ENCODE measurements at regions not wholly inside any gene's neighbourhood (a gene's known extent, or its start where the extent isn't known, plus 50 kb on each side); places are given as distances from the start of the nearest gene placed in this dataset.
"Not testable (repeated sequence)": the region's sequence is repeated elsewhere in the genome, so short reads cannot be mapped to it uniquely, and the experiment has no call there.

DNA sequence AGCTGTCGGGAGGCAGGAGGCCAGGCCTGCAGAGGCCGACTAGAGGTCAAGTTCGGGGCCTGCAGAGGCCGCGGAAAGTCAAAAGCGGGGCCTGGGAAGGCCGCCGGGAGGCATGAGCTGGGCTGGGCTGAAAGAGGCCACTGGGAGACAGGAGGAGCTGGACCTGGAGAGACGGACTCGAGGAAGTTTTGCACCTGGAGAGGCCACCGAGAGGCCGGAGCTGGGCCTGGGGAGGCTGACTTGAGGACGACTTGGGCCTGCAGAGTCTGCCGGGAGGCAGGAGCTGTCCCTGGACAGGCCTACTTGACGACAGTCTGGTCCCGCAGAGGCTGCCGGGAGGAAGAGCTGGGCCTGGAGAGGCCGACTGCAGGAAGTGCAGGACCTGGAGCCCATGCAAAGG is 310.1 kb downstream of the ZNF479 start:
- H3K4me3 Mint-ChIP-seq; H3K4me1 ChIP-seq (ENCODE audit: control insufficient read depth, insufficient read depth, low read length, poor library complexity, severe bottlenecking); H3K36me3 ChIP-seq (ENCODE audit: control insufficient read depth, insufficient read depth, low read length); ATAC-seq (ENCODE audit: low read depth in 2 of 2); H3K4me3 ChIP-seq (ENCODE audit: low read depth, low read length); DNase-seq; H3K36me3 Mint-ChIP-seq; H3K27ac Mint-ChIP-seq; H3K4me1 Mint-ChIP-seq; H3K27ac ChIP-seq (ENCODE audit: insufficient read depth, low read length, poor library complexity, severe bottlenecking); H3K27me3 ChIP-seq (ENCODE audit: control insufficient read depth, insufficient read depth, low read length); H3K27me3 Mint-ChIP-seq; H3K9me3 Mint-ChIP-seq; H3K9me3 ChIP-seq (ENCODE audit: control insufficient read depth in 2 of 2, low read length in 2 of 2): not testable (repeated sequence)

DNA sequence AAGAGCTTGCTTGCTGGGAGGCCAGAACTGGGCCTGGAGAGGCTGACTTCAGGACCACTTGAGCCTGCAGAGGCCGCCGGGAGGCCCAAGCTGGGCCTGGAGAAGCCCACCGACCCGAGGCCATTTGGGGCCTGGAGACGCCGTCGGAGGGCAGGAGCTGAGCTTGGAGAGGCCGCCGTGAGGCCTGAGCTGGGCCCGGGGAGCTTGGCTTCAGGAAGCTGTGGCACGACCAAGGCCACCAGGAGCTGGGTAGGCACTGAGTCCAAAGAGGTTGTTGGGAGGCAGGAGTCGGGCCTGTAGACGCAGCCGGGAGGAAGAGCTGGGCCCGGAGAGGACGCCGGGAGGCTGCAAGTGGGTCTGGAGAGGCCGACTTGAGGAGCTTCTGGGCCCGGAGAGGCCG is 310.7 kb downstream of the ZNF479 start:
- not testable (repeated sequence) for H3K27ac Mint-ChIP-seq; H3K27me3 Mint-ChIP-seq; H3K36me3 ChIP-seq (ENCODE audit: control insufficient read depth, insufficient read depth, low read length); H3K36me3 Mint-ChIP-seq; H3K27me3 ChIP-seq (ENCODE audit: control insufficient read depth, insufficient read depth, low read length); DNase-seq; H3K4me1 Mint-ChIP-seq; ATAC-seq (ENCODE audit: low read depth in 2 of 2); H3K27ac ChIP-seq (ENCODE audit: insufficient read depth, low read length, poor library complexity, severe bottlenecking); H3K4me3 Mint-ChIP-seq; H3K9me3 Mint-ChIP-seq; H3K9me3 ChIP-seq (ENCODE audit: control insufficient read depth in 2 of 2, low read length in 2 of 2); H3K4me1 ChIP-seq (ENCODE audit: control insufficient read depth, insufficient read depth, low read length, poor library complexity, severe bottlenecking); H3K4me3 ChIP-seq (ENCODE audit: low read depth, low read length)

DNA sequence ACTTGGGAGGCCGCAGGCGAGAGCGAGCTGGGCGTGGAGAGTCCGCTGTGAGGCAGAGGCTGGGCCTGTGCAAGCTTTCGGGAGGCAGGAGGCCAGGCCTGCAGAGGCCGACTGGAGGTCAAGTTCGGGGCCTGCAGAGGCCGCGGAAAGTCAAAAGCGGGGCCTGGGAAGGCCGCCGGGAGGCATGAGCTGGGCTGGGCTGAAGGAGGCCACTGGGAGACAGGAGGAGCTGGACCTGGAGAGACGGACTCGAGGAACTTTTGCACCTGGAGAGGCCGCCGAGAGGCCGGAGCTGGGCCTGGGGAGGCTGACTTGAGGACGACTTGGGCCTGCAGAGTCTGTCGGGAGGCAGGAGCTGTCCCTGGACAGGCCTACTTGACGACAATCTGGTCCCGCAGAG is 314.0 kb downstream of the ZNF479 start:
- not testable (repeated sequence) for ATAC-seq (ENCODE audit: low read depth in 2 of 2); H3K36me3 Mint-ChIP-seq; H3K27ac Mint-ChIP-seq; H3K27me3 Mint-ChIP-seq; H3K9me3 Mint-ChIP-seq; H3K4me1 Mint-ChIP-seq; H3K27ac ChIP-seq (ENCODE audit: insufficient read depth, low read length, poor library complexity, severe bottlenecking); H3K4me1 ChIP-seq (ENCODE audit: control insufficient read depth, insufficient read depth, low read length, poor library complexity, severe bottlenecking); H3K4me3 ChIP-seq (ENCODE audit: low read depth, low read length); H3K4me3 Mint-ChIP-seq; H3K9me3 ChIP-seq (ENCODE audit: control insufficient read depth in 2 of 2, low read length in 2 of 2); DNase-seq; H3K36me3 ChIP-seq (ENCODE audit: control insufficient read depth, insufficient read depth, low read length); H3K27me3 ChIP-seq (ENCODE audit: control insufficient read depth, insufficient read depth, low read length)

DNA sequence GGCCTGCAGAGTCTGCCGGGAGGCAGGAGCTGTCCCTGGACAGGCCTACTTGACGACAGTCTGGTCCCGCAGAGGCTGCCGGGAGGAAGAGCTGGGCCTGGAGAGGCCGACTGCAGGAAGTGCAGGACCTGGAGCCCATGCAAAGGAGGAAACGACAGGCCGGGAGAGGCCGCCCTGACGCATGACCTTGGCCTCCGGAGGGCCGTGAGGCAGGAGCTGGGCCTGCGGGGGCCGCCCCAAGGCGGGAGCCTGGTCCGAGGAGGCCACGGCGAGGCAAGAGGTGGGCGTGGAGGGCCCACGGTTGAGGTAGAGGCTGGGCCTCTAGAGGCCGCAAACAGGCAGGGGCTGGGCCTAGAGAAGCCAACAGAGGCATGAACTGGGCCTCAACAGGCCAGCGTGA is 317.3 kb downstream of the ZNF479 start:
- H3K27ac Mint-ChIP-seq; H3K4me3 ChIP-seq (ENCODE audit: low read depth, low read length); H3K4me1 Mint-ChIP-seq; H3K36me3 Mint-ChIP-seq; H3K4me3 Mint-ChIP-seq; H3K9me3 ChIP-seq (ENCODE audit: control insufficient read depth in 2 of 2, low read length in 2 of 2); DNase-seq; H3K27ac ChIP-seq (ENCODE audit: insufficient read depth, low read length, poor library complexity, severe bottlenecking); H3K36me3 ChIP-seq (ENCODE audit: control insufficient read depth, insufficient read depth, low read length); H3K9me3 Mint-ChIP-seq; H3K27me3 Mint-ChIP-seq; H3K4me1 ChIP-seq (ENCODE audit: control insufficient read depth, insufficient read depth, low read length, poor library complexity, severe bottlenecking); H3K27me3 ChIP-seq (ENCODE audit: control insufficient read depth, insufficient read depth, low read length); ATAC-seq (ENCODE audit: low read depth in 2 of 2): not testable (repeated sequence)

GRCh38 chr7:56814390-56814789 is 317.8 kb downstream of the ZNF479 start:
- not testable (repeated sequence) for H3K27ac ChIP-seq (ENCODE audit: insufficient read depth, low read length, poor library complexity, severe bottlenecking); H3K36me3 Mint-ChIP-seq; H3K4me3 Mint-ChIP-seq; DNase-seq; H3K27ac Mint-ChIP-seq; H3K36me3 ChIP-seq (ENCODE audit: control insufficient read depth, insufficient read depth, low read length); H3K27me3 ChIP-seq (ENCODE audit: control insufficient read depth, insufficient read depth, low read length); H3K9me3 ChIP-seq (ENCODE audit: control insufficient read depth in 2 of 2, low read length in 2 of 2); H3K4me1 Mint-ChIP-seq; H3K4me1 ChIP-seq (ENCODE audit: control insufficient read depth, insufficient read depth, low read length, poor library complexity, severe bottlenecking); ATAC-seq (ENCODE audit: low read depth in 2 of 2); H3K4me3 ChIP-seq (ENCODE audit: low read depth, low read length); H3K27me3 Mint-ChIP-seq; H3K9me3 Mint-ChIP-seq

GRCh38 chr7:56813975-56814374 is 318.3 kb downstream of the ZNF479 start:
- H3K9me3 Mint-ChIP-seq; H3K27ac ChIP-seq (ENCODE audit: insufficient read depth, low read length, poor library complexity, severe bottlenecking); H3K4me3 ChIP-seq (ENCODE audit: low read depth, low read length); H3K4me1 ChIP-seq (ENCODE audit: control insufficient read depth, insufficient read depth, low read length, poor library complexity, severe bottlenecking); H3K27me3 Mint-ChIP-seq; H3K4me1 Mint-ChIP-seq; H3K9me3 ChIP-seq (ENCODE audit: control insufficient read depth in 2 of 2, low read length in 2 of 2); H3K27ac Mint-ChIP-seq; ATAC-seq (ENCODE audit: low read depth in 2 of 2); H3K4me3 Mint-ChIP-seq; H3K36me3 ChIP-seq (ENCODE audit: control insufficient read depth, insufficient read depth, low read length); H3K27me3 ChIP-seq (ENCODE audit: control insufficient read depth, insufficient read depth, low read length); H3K36me3 Mint-ChIP-seq; DNase-seq: not testable (repeated sequence)

GRCh38 chr7:56811516-56812070 is 320.6 kb downstream of the ZNF479 start:
- H3K27ac ChIP-seq (ENCODE audit: insufficient read depth, low read length, poor library complexity, severe bottlenecking); DNase-seq; H3K4me3 ChIP-seq (ENCODE audit: low read depth, low read length); ATAC-seq (ENCODE audit: low read depth in 2 of 2); H3K27me3 Mint-ChIP-seq; H3K36me3 ChIP-seq (ENCODE audit: control insufficient read depth, insufficient read depth, low read length); H3K4me1 Mint-ChIP-seq; H3K36me3 Mint-ChIP-seq; H3K4me3 Mint-ChIP-seq; H3K9me3 ChIP-seq (ENCODE audit: control insufficient read depth in 2 of 2, low read length in 2 of 2); H3K27ac Mint-ChIP-seq; H3K27me3 ChIP-seq (ENCODE audit: control insufficient read depth, insufficient read depth, low read length); H3K9me3 Mint-ChIP-seq; H3K4me1 ChIP-seq (ENCODE audit: control insufficient read depth, insufficient read depth, low read length, poor library complexity, severe bottlenecking): not testable (repeated sequence)

GRCh38 chr7:56811081-56811480 is 321.2 kb downstream of the ZNF479 start:
- Mint-ChIP-seq H3K9me3 (peaks cover 0 to 4% (median 0%) of the 10 kb centered on the region in 7 donors), H3K36me3 (no peaks in the 10 kb centered on the region), H3K4me3 (no peak overlapping the region), H3K27me3 (no peaks in the 10 kb centered on the region), H3K27ac (no peak overlapping the region), H3K4me1 (no peaks in the 10 kb centered on the region)
- ATAC-seq (ENCODE audit: low read depth in 2 of 2) (no peak), DNase-seq (no peak)
- Histone ChIP-seq H3K9me3 (ENCODE audit: control insufficient read depth in 2 of 2, low read length in 2 of 2) (peaks cover 0 to 8% of the 10 kb centered on the region in 2 experiments), H3K4me1 (ENCODE audit: control insufficient read depth, insufficient read depth, low read length, poor library complexity, severe bottlenecking) (no peaks in the 10 kb centered on the region), H3K4me3 (ENCODE audit: low read depth, low read length) (no peak overlapping the region), H3K27me3 (ENCODE audit: control insufficient read depth, insufficient read depth, low read length) (no peaks in the 10 kb centered on the region), H3K36me3 (ENCODE audit: control insufficient read depth, insufficient read depth, low read length) (no peaks in the 10 kb centered on the region), H3K27ac (ENCODE audit: insufficient read depth, low read length, poor library complexity, severe bottlenecking) (no peak overlapping the region)

Data from CD4-positive, CD25-positive, alpha-beta regulatory T cell (primary cell).